ENCODE measurements at regions not wholly inside any gene's neighbourhood (a gene's known extent, or its start where the extent isn't known, plus 50 kb on each side); places are given as distances from the start of the nearest gene placed in this dataset.

- H3K27me3 ChIP-seq (ENCODE audit: control insufficient read depth, insufficient read depth, low read length), result no peaks in the 10 kb centered on the region
- ChIA-PET POLR2A (no interaction called here), CTCF (no interaction called here)
- no TSS peak for BruUV-seq (replicated peaks)
- no peaks in the 10 kb centered on the region; the same call in 1 of the 2 replicates for H3K36me3 ChIP-seq (ENCODE audit: control insufficient read depth, insufficient read depth, low read length)
- intact Hi-C loops (cut with micrococcal nuclease; ENCODE audit: unreplicated experiment), result no loop called here
- no peaks in the 10 kb centered on the region for H3K4me1 ChIP-seq (ENCODE audit: control insufficient read depth, insufficient read depth, low read length)
- no peak overlapping the region for H3K27ac ChIP-seq (ENCODE audit: low read length)
- H3K9me3 ChIP-seq (ENCODE audit: control insufficient read depth, insufficient read depth, low read depth, low read length), result no peaks in the 10 kb centered on the region
- in situ Hi-C loops (cut with HindIII; ENCODE audit: low pct_unique_long_range_greater_than_20kb, low sequenced_read_pairs), result no loop called here
- DNase-seq (ENCODE audit: low read depth, low spot score) (no peak), ATAC-seq (no peak)
- no peak for TF ChIP-seq TCF7L2 (IDR thresholded peaks at IDR 0.05; ENCODE audit: low read depth, low read length)
- no peak for TF ChIP-seq REST (IDR thresholded peaks at IDR 0.05; ENCODE audit: insufficient read depth in 1 of 2, low read depth in 2 of 2, low read length in 1 of 2)
- TF ChIP-seq SIN3A (IDR thresholded peaks at IDR 0.05; ENCODE audit: borderline replicate concordance, insufficient read depth, low read depth, low read length), result no peak
- TF ChIP-seq POLR2AphosphoS5 (IDR thresholded peaks at IDR 0.05; ENCODE audit: low read depth, low read length), result no peak
- TF ChIP-seq CTCF (IDR thresholded peaks at IDR 0.05), result no peak
- H3K4me3 ChIP-seq (ENCODE audit: low read depth in 2 of 2, low read length in 2 of 2), result no peak overlapping the region
Observed at GRCh38 chr6:77366798-77367197, 96.5 kb downstream of the HTR1B start.

GRCh38 chr6:77363702-77364101, 99.6 kb downstream of the HTR1B start:
- in situ Hi-C loops (cut with HindIII; ENCODE audit: low pct_unique_long_range_greater_than_20kb, low sequenced_read_pairs), result no loop called here
- CTCF ChIA-PET, result no interaction called here
- intact Hi-C loops (cut with micrococcal nuclease; ENCODE audit: unreplicated experiment), result loop anchor here (1.0 kb wide), 1 partner anchor 31 kb away; no protein-coding TSS in a partner anchor

More at GRCh38 chr6:77363702-77364101, 99.6 kb downstream of the HTR1B start:
- ATAC-seq (no peak), DNase-seq (ENCODE audit: low read depth, low spot score) (no peak)
- POLR2A ChIA-PET, result no interaction called here
- H3K36me3 ChIP-seq (ENCODE audit: control insufficient read depth, insufficient read depth, low read length), result no peaks in the 10 kb centered on the region; the same call in 1 of the 2 replicates
- TF ChIP-seq CTCF (IDR thresholded peaks at IDR 0.05) (no peak), POLR2AphosphoS5 (IDR thresholded peaks at IDR 0.05; ENCODE audit: low read depth, low read length) (no peak), TCF7L2 (IDR thresholded peaks at IDR 0.05; ENCODE audit: low read depth, low read length) (no peak), REST (IDR thresholded peaks at IDR 0.05; ENCODE audit: insufficient read depth in 1 of 2, low read depth in 2 of 2, low read length in 1 of 2) (no peak)
- no peaks in the 10 kb centered on the region for H3K9me3 ChIP-seq (ENCODE audit: control insufficient read depth, insufficient read depth, low read depth, low read length)
- no peaks in the 10 kb centered on the region for H3K4me1 ChIP-seq (ENCODE audit: control insufficient read depth, insufficient read depth, low read length)
- no TSS peak for BruUV-seq (replicated peaks)
- H3K27me3 ChIP-seq (ENCODE audit: control insufficient read depth, insufficient read depth, low read length), result no peaks in the 10 kb centered on the region
- no peak overlapping the region for H3K27ac ChIP-seq (ENCODE audit: low read length)
- H3K4me3 ChIP-seq (ENCODE audit: low read depth in 2 of 2, low read length in 2 of 2), result no peak overlapping the region

All from Panc1 (cell line).